ENCODE measurements at regions not wholly inside any gene's neighbourhood (a gene's known extent, or its start where the extent isn't known, plus 50 kb on each side); places are given as distances from the start of the nearest gene placed in this dataset.

- H3K4me1 ChIP-seq (ENCODE audit: control insufficient read depth, insufficient read depth, low read length): no peaks in the 10 kb centered on the region
- no peak overlapping the region for H3K4me3 ChIP-seq (ENCODE audit: low read length in 2 of 2)
- no peak overlapping the region for H3K9ac ChIP-seq (ENCODE audit: low read length in 2 of 2)
- no peaks in the 10 kb centered on the region for H3K27me3 ChIP-seq (ENCODE audit: control insufficient read depth in 1 of 2, insufficient read depth in 2 of 2, low read length in 2 of 2)
- H3K9me3 ChIP-seq (ENCODE audit: control insufficient read depth in 2 of 2, low read length in 2 of 2): no peaks in the 10 kb centered on the region
- H3K27ac ChIP-seq (ENCODE audit: low read length): no peak overlapping the region
- peaks cover 17 to 19% of the 10 kb centered on the region in 2 donors for H3K36me3 ChIP-seq (ENCODE audit: control insufficient read depth in 2 of 2, insufficient read depth in 2 of 2, low read length in 2 of 2)
Measured at GRCh38 chr15:62816342-62817069, 226.0 kb upstream of the TPM1 start.

- H3K4me1 ChIP-seq (ENCODE audit: control insufficient read depth, insufficient read depth, low read length): no peaks in the 10 kb centered on the region
- no peak overlapping the region for H3K27ac ChIP-seq (ENCODE audit: low read length)
- no peak overlapping the region for H3K9ac ChIP-seq (ENCODE audit: low read length in 2 of 2)
- H3K9me3 ChIP-seq (ENCODE audit: control insufficient read depth in 2 of 2, low read length in 2 of 2): no peaks in the 10 kb centered on the region
- no peak overlapping the region for H3K4me3 ChIP-seq (ENCODE audit: low read length in 2 of 2)
- H3K27me3 ChIP-seq (ENCODE audit: control insufficient read depth in 1 of 2, insufficient read depth in 2 of 2, low read length in 2 of 2): no peaks in the 10 kb centered on the region
- H3K36me3 ChIP-seq (ENCODE audit: control insufficient read depth in 2 of 2, insufficient read depth in 2 of 2, low read length in 2 of 2): peaks cover 14% of the 10 kb centered on the region in 2 donors
Measured at GRCh38 chr15:62818691-62819090, 223.9 kb upstream of the TPM1 start.

- Histone ChIP-seq H3K27ac (ENCODE audit: low read length) (no peak overlapping the region), H3K4me1 (ENCODE audit: control insufficient read depth, insufficient read depth, low read length) (no peaks in the 10 kb centered on the region), H3K36me3 (ENCODE audit: control insufficient read depth in 2 of 2, insufficient read depth in 2 of 2, low read length in 2 of 2) (peaks cover 14% of the 10 kb centered on the region in 2 donors), H3K9ac (ENCODE audit: low read length in 2 of 2) (no peak overlapping the region), H3K9me3 (ENCODE audit: control insufficient read depth in 2 of 2, low read length in 2 of 2) (no peaks in the 10 kb centered on the region), H3K27me3 (ENCODE audit: control insufficient read depth in 1 of 2, insufficient read depth in 2 of 2, low read length in 2 of 2) (no peaks in the 10 kb centered on the region), H3K4me3 (ENCODE audit: low read length in 2 of 2) (no peak overlapping the region)
Measured at GRCh38 chr15:62821384-62822131, 221.0 kb upstream of the TPM1 start.

- Histone ChIP-seq H3K27me3 (ENCODE audit: control insufficient read depth in 1 of 2, insufficient read depth in 2 of 2, low read length in 2 of 2) (no peaks in the 10 kb centered on the region), H3K27ac (ENCODE audit: low read length) (no peak overlapping the region), H3K4me1 (ENCODE audit: control insufficient read depth, insufficient read depth, low read length) (no peaks in the 10 kb centered on the region), H3K4me3 (ENCODE audit: low read length in 2 of 2) (no peak overlapping the region), H3K9ac (ENCODE audit: low read length in 2 of 2) (no peak overlapping the region), H3K36me3 (ENCODE audit: control insufficient read depth in 2 of 2, insufficient read depth in 2 of 2, low read length in 2 of 2) (peaks cover 14 to 18% of the 10 kb centered on the region in 2 donors), H3K9me3 (ENCODE audit: control insufficient read depth in 2 of 2, low read length in 2 of 2) (no peaks in the 10 kb centered on the region)
Measured at GRCh38 chr15:62822228-62822627, 220.3 kb upstream of the TPM1 start.

GRCh38 chr15:62823561-62823960, 219.0 kb upstream of the TPM1 start:
- H3K36me3 ChIP-seq (ENCODE audit: control insufficient read depth in 2 of 2, insufficient read depth in 2 of 2, low read length in 2 of 2): peaks cover 14 to 20% of the 10 kb centered on the region in 2 donors
- H3K27me3 ChIP-seq (ENCODE audit: control insufficient read depth in 1 of 2, insufficient read depth in 2 of 2, low read length in 2 of 2): no peaks in the 10 kb centered on the region
- H3K9me3 ChIP-seq (ENCODE audit: control insufficient read depth in 2 of 2, low read length in 2 of 2): no peaks in the 10 kb centered on the region
- H3K9ac ChIP-seq (ENCODE audit: low read length in 2 of 2): no peak overlapping the region
- peaks cover 3% of the 10 kb centered on the region for H3K4me1 ChIP-seq (ENCODE audit: control insufficient read depth, insufficient read depth, low read length)
- H3K4me3 ChIP-seq (ENCODE audit: low read length in 2 of 2): no peak overlapping the region
- no peak overlapping the region for H3K27ac ChIP-seq (ENCODE audit: low read length)

GRCh38 chr15:62824111-62825015, 218.2 kb upstream of the TPM1 start:
- peaks cover 14 to 20% of the 10 kb centered on the region in 2 donors for H3K36me3 ChIP-seq (ENCODE audit: control insufficient read depth in 2 of 2, insufficient read depth in 2 of 2, low read length in 2 of 2)
- no peaks in the 10 kb centered on the region for H3K9me3 ChIP-seq (ENCODE audit: control insufficient read depth in 2 of 2, low read length in 2 of 2)
- H3K4me3 ChIP-seq (ENCODE audit: low read length in 2 of 2): no peak overlapping the region
- H3K9ac ChIP-seq (ENCODE audit: low read length in 2 of 2): no peak overlapping the region
- peaks cover 5% of the 10 kb centered on the region for H3K4me1 ChIP-seq (ENCODE audit: control insufficient read depth, insufficient read depth, low read length)
- no peak overlapping the region for H3K27ac ChIP-seq (ENCODE audit: low read length)
- no peaks in the 10 kb centered on the region for H3K27me3 ChIP-seq (ENCODE audit: control insufficient read depth in 1 of 2, insufficient read depth in 2 of 2, low read length in 2 of 2)

GRCh38 chr15:62825191-62825590, 217.4 kb upstream of the TPM1 start:
- H3K9ac ChIP-seq (ENCODE audit: low read length in 2 of 2): no peak overlapping the region
- peaks cover 5 to 14% of the 10 kb centered on the region in 2 donors for H3K36me3 ChIP-seq (ENCODE audit: control insufficient read depth in 2 of 2, insufficient read depth in 2 of 2, low read length in 2 of 2)
- H3K27ac ChIP-seq (ENCODE audit: low read length): no peak overlapping the region
- no peak overlapping the region for H3K4me3 ChIP-seq (ENCODE audit: low read length in 2 of 2)
- peaks cover 5% of the 10 kb centered on the region for H3K4me1 ChIP-seq (ENCODE audit: control insufficient read depth, insufficient read depth, low read length)
- no peaks in the 10 kb centered on the region for H3K27me3 ChIP-seq (ENCODE audit: control insufficient read depth in 1 of 2, insufficient read depth in 2 of 2, low read length in 2 of 2)
- no peaks in the 10 kb centered on the region for H3K9me3 ChIP-seq (ENCODE audit: control insufficient read depth in 2 of 2, low read length in 2 of 2)

- Histone ChIP-seq H3K27me3 (ENCODE audit: control insufficient read depth in 1 of 2, insufficient read depth in 2 of 2, low read length in 2 of 2) (no peaks in the 10 kb centered on the region), H3K27ac (ENCODE audit: low read length) (no peak overlapping the region), H3K9me3 (ENCODE audit: control insufficient read depth in 2 of 2, low read length in 2 of 2) (no peaks in the 10 kb centered on the region), H3K36me3 (ENCODE audit: control insufficient read depth in 2 of 2, insufficient read depth in 2 of 2, low read length in 2 of 2) (peaks cover 0 to 10% of the 10 kb centered on the region in 2 donors), H3K4me1 (ENCODE audit: control insufficient read depth, insufficient read depth, low read length) (peaks cover 5% of the 10 kb centered on the region), H3K4me3 (ENCODE audit: low read length in 2 of 2) (no peak overlapping the region), H3K9ac (ENCODE audit: low read length in 2 of 2) (no peak overlapping the region)
Measured at GRCh38 chr15:62826561-62826960, 216.0 kb upstream of the TPM1 start.

- no peak overlapping the region for H3K27ac ChIP-seq (ENCODE audit: low read length)
- no peaks in the 10 kb centered on the region for H3K27me3 ChIP-seq (ENCODE audit: control insufficient read depth in 1 of 2, insufficient read depth in 2 of 2, low read length in 2 of 2)
- peaks cover 8% of the 10 kb centered on the region for H3K4me1 ChIP-seq (ENCODE audit: control insufficient read depth, insufficient read depth, low read length)
- peaks cover 0 to 10% of the 10 kb centered on the region in 2 donors for H3K36me3 ChIP-seq (ENCODE audit: control insufficient read depth in 2 of 2, insufficient read depth in 2 of 2, low read length in 2 of 2)
- no peaks in the 10 kb centered on the region for H3K9me3 ChIP-seq (ENCODE audit: control insufficient read depth in 2 of 2, low read length in 2 of 2)
- no peak overlapping the region for H3K4me3 ChIP-seq (ENCODE audit: low read length in 2 of 2)
- H3K9ac ChIP-seq (ENCODE audit: low read length in 2 of 2): no peak overlapping the region
Measured at GRCh38 chr15:62828364-62828763, 214.2 kb upstream of the TPM1 start.

- no peaks in the 10 kb centered on the region for H3K9me3 ChIP-seq (ENCODE audit: control insufficient read depth in 2 of 2, low read length in 2 of 2)
- H3K4me3 ChIP-seq (ENCODE audit: low read length in 2 of 2): no peak overlapping the region
- no peaks in the 10 kb centered on the region for H3K27me3 ChIP-seq (ENCODE audit: control insufficient read depth in 1 of 2, insufficient read depth in 2 of 2, low read length in 2 of 2)
- H3K9ac ChIP-seq (ENCODE audit: low read length in 2 of 2): no peak overlapping the region
- H3K4me1 ChIP-seq (ENCODE audit: control insufficient read depth, insufficient read depth, low read length): peaks cover 11% of the 10 kb centered on the region
- peaks cover 10 to 28% of the 10 kb centered on the region in 2 donors for H3K36me3 ChIP-seq (ENCODE audit: control insufficient read depth in 2 of 2, insufficient read depth in 2 of 2, low read length in 2 of 2)
- H3K27ac ChIP-seq (ENCODE audit: low read length): no peak overlapping the region
Measured at GRCh38 chr15:62832231-62832630, 210.3 kb upstream of the TPM1 start.

All from stomach smooth muscle (tissue), 2 donors.